ENCODE measurements at regions not wholly inside any gene's neighbourhood (a gene's known extent, or its start where the extent isn't known, plus 50 kb on each side); places are given as distances from the start of the nearest gene placed in this dataset.
"Not testable (repeated sequence)": the region's sequence is repeated elsewhere in the genome, so short reads cannot be mapped to it uniquely, and the experiment has no call there.

DNA sequence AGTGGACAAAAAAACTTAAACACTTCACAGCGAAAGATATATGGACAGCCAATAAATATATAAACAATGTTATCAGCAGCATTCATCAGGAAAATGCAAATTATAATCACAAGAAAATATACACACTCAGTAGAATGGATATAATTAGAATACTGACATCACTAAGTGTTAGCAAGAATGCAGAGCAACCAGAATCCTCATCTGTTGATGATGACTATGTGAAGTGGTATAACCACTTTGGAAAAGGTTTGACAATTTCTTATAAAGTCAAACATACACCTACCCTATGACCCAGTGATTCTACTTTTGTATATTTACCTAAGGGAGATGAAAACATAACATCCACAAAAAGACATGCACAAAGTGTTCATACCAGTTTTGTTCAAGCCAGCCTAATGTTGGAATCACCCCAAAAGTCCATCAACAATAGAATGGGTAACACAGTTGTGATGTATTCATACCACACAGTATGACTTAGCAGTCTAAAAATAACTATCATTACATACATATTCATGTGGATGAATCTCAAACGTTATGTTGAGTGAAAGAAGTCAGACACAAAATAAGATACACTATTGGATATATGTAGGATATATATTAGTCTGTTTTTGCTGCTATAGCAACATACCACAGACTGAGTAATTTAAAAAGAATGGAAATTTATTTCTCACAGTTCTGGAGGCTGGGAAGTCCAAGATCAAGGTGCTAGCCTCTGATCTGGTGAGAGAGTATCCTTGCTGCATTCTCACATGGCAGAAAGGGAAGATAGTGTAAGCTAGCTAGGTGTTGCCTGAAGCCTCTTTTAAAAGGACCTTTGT is 148.8 kb upstream of the ADAMTSL1 start:
- H3K4me3 ChIP-seq, result no peak overlapping the region
- no peak overlapping the region for H3K27ac ChIP-seq
- H3K4me1 ChIP-seq (replicated peaks), result no peaks in the 10 kb centered on the region
- no peaks in the 10 kb centered on the region for H3K27me3 ChIP-seq (replicated peaks; ENCODE audit: insufficient read depth)
- intact Hi-C loops (cut with DNase I), result no loop called here
- no peaks in the 10 kb centered on the region for H3K9me3 ChIP-seq
- no peak for DNase-seq (ENCODE audit: low spot score)
- WGBS, result 87% methylated on average over 2 of the region's 2 CpGs
- H3K36me3 ChIP-seq, result no peaks in the 10 kb centered on the region
- TF ChIP-seq, protein P1, sequence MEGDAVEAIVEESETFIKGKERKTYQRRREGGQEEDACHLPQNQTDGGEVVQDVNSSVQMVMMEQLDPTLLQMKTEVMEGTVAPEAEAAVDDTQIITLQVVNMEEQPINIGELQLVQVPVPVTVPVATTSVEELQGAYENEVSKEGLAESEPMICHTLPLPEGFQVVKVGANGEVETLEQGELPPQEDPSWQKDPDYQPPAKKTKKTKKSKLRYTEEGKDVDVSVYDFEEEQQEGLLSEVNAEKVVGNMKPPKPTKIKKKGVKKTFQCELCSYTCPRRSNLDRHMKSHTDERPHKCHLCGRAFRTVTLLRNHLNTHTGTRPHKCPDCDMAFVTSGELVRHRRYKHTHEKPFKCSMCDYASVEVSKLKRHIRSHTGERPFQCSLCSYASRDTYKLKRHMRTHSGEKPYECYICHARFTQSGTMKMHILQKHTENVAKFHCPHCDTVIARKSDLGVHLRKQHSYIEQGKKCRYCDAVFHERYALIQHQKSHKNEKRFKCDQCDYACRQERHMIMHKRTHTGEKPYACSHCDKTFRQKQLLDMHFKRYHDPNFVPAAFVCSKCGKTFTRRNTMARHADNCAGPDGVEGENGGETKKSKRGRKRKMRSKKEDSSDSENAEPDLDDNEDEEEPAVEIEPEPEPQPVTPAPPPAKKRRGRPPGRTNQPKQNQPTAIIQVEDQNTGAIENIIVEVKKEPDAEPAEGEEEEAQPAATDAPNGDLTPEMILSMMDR (IDR thresholded peaks at IDR 0.05), result no peak
- TF ChIP-seq POLR2A (IDR thresholded peaks at IDR 0.05) (no peak), POLR2AphosphoS5 (IDR thresholded peaks at IDR 0.05) (no peak)

DNA sequence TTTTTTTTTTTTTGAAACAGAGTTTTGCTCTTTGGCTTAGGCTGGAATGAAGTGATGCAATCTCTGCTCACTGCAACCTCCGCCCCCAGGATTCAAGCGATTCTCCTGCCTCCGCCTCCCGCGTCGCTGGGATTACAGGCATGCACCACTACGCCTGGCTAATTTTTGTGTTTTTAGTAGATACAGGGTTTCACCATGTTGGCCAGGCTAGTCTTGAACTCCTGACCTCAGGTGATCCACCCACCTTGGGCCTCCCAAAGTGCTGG is 148.3 kb upstream of the ADAMTSL1 start:
- WGBS, result over 99% methylated on average over 7 of the region's 7 CpGs
- H3K27ac ChIP-seq; H3K36me3 ChIP-seq; H3K27me3 ChIP-seq (replicated peaks; ENCODE audit: insufficient read depth); H3K9me3 ChIP-seq; intact Hi-C loops (cut with DNase I); DNase-seq (ENCODE audit: low spot score); H3K4me1 ChIP-seq (replicated peaks); H3K4me3 ChIP-seq: not testable (repeated sequence)

DNA sequence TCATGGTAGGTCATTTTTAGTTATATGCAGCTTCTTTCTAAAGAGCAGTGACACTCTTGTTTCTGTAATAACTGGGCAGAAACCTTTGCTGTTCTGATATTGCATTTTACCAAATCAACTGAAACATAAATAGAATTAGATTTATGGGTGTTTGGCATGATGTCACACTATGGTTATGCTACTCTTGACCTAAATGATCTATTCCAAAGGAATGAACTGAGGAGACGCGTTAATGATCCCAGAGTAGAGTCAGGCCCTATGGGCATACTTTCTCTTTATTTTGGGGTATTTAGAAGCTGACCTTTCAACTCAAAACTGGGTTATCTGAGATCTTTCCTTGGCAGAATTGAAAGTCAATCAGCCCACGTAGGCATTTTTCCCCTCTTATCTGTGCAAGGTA is 146.8 kb upstream of the ADAMTSL1 start:
- TF ChIP-seq POLR2AphosphoS5 (IDR thresholded peaks at IDR 0.05), result no peak
- TF ChIP-seq, protein P1 (IDR thresholded peaks at IDR 0.05), result no peak
- TF ChIP-seq POLR2A (IDR thresholded peaks at IDR 0.05), result no peak
- intact Hi-C loops (cut with DNase I), result no loop called here
- no peaks in the 10 kb centered on the region for H3K4me1 ChIP-seq (replicated peaks)

DNA sequence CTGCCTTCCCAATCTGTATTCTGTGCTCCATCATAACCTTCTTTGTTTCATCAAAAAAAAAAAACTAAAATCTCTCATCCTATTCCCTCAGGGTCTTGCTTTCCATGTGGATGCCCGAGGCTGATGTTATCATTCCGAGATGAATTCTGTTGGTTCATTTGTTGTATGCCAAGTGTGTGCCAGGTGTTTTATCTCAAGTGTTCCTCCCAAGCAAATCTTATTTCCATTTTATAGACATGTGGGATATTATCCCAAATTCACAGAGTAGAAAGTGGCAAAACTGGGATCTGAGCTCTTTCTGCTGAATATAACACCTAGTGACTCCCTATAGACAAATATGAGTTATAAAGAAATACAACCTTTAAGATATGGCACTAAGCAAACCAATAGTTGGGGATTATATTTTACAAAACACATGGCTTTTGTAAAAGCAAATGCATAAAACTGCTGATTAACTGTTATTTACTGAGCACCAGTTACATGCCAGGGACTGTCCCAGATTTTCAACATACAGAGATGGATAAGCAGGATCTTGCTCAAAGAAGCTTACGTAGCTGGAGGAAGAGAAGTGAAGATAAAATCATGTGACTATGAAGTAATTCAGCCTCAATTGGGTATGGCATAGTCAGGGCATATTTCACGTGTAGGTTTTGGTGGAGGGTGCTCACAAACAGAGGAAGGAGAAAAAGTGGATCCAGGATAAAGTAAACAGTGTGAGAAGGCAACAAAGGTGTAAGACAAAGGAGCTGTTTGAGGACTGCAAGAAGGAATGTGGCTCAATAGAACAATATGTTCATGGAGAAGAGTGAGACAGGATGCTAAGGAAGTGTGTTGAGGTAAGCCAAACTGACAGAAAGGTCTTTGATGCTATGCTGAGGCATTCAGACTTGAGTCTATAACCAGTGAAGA is 143.3 kb upstream of the ADAMTSL1 start:
- intact Hi-C loops (cut with DNase I), result no loop called here
- WGBS, result 38% methylated on average over 4 of the region's 4 CpGs

More for the DNA sequence above, 146.8 kb upstream of the ADAMTSL1 start:
- H3K27ac ChIP-seq, result no peak overlapping the region
- H3K9me3 ChIP-seq, result no peaks in the 10 kb centered on the region
- H3K27me3 ChIP-seq (replicated peaks; ENCODE audit: insufficient read depth), result no peaks in the 10 kb centered on the region
- no peak overlapping the region for H3K4me3 ChIP-seq
- H3K36me3 ChIP-seq, result no peaks in the 10 kb centered on the region
- WGBS, result 90% methylated on average over 3 of the region's 3 CpGs
- no peak for DNase-seq (ENCODE audit: low spot score)

DNA sequence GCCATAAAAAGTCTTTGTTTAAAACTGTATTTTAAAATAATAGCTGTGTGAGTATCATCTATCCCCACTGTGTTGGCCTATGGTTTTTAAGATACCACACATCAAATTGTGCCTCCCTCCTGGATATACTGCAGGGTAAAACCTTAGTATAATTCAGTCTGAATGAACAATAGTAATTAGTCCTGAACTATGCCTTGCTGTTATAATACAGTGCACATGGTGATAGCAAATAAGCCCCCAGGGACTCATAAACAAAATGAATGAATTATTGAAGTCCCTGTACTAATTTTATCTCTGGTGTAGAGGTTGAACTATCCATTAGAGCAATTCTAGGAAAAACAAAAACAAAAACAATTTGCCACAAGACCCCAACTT is 142.7 kb upstream of the ADAMTSL1 start:
- Histone ChIP-seq H3K4me1 (replicated peaks) (no peaks in the 10 kb centered on the region), H3K36me3 (no peaks in the 10 kb centered on the region), H3K27me3 (replicated peaks; ENCODE audit: insufficient read depth) (no peaks in the 10 kb centered on the region), H3K27ac (no peak overlapping the region), H3K4me3 (no peak overlapping the region), H3K9me3 (no peaks in the 10 kb centered on the region)
- intact Hi-C loops (cut with DNase I), result no loop called here
- no peak for DNase-seq (ENCODE audit: low spot score)
- no peak for TF ChIP-seq POLR2A (IDR thresholded peaks at IDR 0.05)
- no peak for TF ChIP-seq POLR2AphosphoS5 (IDR thresholded peaks at IDR 0.05)
- TF ChIP-seq, protein P1 (IDR thresholded peaks at IDR 0.05), result no peak

More for the DNA sequence above, 143.3 kb upstream of the ADAMTSL1 start:
- H3K27me3 ChIP-seq (replicated peaks; ENCODE audit: insufficient read depth), result no peaks in the 10 kb centered on the region
- no peaks in the 10 kb centered on the region for H3K4me1 ChIP-seq (replicated peaks)
- no peak overlapping the region for H3K27ac ChIP-seq
- DNase-seq (ENCODE audit: low spot score), result no peak
- H3K36me3 ChIP-seq, result no peaks in the 10 kb centered on the region
- H3K4me3 ChIP-seq, result no peak overlapping the region
- TF ChIP-seq, protein P1 (IDR thresholded peaks at IDR 0.05), result no peak
- TF ChIP-seq POLR2A (IDR thresholded peaks at IDR 0.05), result no peak
- TF ChIP-seq POLR2AphosphoS5 (IDR thresholded peaks at IDR 0.05), result no peak
- no peaks in the 10 kb centered on the region for H3K9me3 ChIP-seq

Measured in prostate gland (tissue), 2 donors.